Activated CD8-positive, alpha-beta memory T cell treated with anti-CD3 and anti-CD28 coated beads, Interleukin-2, amount 50 U/mL, for 24 hours (primary cell): ENCODE measurements at regions not wholly inside any gene's neighbourhood (a gene's known extent, or its start where the extent isn't known, plus 50 kb on each side); places are given as distances from the start of the nearest gene placed in this dataset.

Source experiments
- DNase-seq: peaks from one replicate; pipeline ENCODE4 v3.0.0-alpha.2; 2020; ENCODE audit errors: extremely low read depth

DNA sequence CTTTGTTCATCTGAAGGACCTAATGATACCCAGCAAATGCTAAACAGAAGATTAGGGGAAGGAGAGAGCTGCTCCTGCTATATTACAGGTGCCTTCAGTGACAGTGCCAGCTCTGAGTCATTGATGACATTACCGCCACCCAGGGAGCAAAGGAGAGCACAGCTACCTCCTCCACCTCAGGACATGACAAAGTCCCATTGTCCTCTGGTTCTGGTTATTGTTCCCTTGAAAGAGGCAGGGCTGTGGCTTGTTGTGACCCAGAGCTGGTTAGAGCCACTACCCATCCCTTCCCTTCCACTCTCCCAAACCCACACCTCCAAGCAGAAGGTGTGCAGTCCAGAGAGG is 363.5 kb upstream of the DUSP10 start:
- no peak for DNase-seq

DNA sequence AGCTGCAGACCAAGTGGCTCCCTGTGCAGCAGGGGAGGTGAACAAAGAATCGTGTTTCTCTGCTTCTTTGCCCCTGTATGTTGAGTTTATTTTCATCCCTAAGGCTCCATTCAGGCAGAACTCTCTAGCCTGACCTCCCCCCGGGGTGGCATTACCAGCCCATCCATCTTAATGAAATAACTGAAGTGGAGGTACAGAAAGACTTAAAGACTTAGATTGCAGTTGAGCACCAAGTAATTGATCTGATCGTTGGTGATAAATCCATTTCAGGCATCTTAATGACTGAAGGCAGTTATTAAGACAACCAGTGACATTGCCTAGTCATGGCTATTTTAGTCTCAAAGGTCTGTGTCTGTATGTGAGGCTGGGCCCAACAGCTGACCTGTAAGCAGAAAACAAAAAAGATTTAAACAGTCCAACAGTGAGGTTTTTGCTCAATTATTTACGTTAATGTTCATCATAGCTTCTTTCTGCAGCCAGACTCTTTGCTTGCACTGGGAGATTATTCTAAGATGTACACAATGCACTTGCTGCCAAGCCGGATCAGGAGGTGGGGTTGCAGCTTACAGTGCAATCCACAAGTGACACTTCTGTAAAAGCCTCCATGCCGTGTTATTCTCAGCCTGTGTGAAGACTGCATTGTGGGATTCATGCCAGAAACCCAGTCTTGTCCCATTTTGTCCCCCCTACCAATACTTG is 363.0 kb upstream of the DUSP10 start:
- no peak for DNase-seq

DNA sequence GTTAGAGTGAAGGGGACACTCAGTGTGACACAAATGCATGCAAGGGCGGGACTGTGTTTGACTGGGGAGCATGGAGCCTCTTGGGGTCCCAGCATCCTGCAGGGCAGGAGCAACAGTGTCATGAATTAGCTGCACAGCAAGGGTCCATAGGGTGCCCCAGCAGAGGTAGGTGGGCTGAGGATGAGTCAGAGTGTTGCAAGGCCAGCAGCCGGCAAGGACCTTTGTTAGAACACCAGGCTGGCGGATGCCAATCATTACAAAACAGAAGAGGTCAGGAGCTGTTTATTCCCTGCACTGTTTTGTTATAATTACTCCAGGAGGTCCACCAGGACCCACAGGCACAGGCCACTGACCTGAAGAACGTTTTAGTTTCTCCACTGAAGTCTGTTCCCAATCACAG is 362.2 kb upstream of the DUSP10 start:
- no peak for DNase-seq

DNA sequence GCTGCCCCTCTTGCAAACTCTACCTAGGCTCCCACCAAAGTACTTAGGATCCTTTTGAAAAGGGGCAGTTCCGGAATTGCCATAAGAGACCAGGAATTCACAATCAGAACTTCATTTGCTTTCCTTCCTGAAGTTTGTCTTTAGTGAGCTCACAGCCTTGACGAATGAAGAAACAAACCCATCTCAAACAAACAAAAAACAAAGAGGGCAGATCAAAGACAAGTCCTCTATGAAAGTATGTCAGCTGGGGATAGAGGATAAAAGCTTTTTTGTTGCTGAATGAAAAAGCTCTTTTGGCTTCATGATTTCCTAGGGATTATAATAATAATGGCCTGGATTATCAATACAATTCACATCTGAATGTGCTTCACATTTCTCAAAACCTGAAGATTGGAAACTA is 357.9 kb upstream of the DUSP10 start:
- no peak for DNase-seq

DNA sequence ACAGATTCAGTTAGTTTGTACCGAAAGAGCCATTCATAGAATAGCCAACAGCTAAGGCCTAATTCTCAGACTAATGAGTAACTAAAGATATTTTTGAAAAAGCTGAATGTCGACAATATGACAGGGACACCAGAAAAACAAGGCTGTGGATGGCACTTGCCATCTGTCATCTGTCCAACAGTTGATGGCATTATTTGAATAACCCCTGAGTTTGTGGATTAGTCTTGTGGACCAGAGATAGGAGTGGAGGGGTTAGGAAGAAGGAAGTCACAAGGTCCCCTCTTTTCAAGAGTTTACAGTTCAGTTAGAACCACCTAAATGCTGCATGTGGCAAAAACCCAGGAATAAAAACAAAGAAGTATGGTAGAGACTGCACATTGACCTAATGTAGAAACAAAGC is 356.5 kb upstream of the DUSP10 start:
- no peak for DNase-seq

DNA sequence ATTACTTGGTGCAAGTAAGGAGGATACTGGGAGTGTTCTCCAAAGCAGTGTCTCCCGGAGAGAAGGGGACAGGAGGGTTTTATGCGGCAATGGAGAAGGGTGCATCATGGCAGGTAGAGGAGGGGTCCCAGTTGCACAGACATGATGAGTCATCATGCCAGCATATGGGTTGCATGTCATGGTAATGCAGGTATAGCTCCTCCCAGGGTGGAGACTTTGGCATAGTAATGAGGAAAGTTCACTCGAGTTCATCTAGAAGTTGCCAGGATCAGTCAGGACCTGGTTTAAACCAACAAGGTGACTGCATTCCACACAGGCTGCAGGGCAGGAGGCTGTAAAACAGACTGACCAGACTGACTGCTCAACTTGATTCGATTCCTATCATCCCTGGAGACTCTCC is 355.7 kb upstream of the DUSP10 start:
- no peak for DNase-seq

DNA sequence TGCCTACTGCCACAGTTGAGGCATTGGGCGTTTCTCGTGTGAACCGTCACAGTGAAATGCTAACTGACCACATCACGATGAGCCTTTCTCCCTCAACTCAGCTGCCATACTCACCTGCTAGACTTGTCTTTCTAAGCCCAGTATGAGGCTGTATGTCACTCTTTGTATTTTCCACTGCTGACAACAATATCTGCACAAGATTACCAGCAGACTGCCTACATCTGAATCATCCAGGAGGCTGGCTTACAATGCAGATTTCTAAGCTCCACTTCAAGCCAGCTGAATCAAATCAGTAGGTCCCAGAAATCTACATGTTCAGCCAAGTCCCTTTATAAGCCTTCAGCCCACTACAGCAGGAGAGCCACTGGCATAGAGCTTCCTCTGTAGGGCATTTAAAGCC is 355.0 kb upstream of the DUSP10 start:
- no peak for DNase-seq

DNA sequence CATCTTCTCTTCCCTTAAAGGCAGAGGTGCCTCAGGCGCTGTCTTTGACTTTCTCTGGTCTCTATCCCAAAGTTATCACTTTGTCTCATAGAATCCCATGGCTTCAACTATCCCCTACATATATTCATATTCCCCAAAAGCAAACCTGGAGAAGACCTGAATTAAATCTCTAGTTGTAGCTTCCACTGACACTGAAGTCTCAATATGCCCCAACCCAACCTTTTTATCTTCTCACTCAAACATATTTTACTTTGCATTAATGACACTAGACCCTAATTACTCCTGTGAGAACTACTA is 354.5 kb upstream of the DUSP10 start:
- DNase-seq, result no peak

DNA sequence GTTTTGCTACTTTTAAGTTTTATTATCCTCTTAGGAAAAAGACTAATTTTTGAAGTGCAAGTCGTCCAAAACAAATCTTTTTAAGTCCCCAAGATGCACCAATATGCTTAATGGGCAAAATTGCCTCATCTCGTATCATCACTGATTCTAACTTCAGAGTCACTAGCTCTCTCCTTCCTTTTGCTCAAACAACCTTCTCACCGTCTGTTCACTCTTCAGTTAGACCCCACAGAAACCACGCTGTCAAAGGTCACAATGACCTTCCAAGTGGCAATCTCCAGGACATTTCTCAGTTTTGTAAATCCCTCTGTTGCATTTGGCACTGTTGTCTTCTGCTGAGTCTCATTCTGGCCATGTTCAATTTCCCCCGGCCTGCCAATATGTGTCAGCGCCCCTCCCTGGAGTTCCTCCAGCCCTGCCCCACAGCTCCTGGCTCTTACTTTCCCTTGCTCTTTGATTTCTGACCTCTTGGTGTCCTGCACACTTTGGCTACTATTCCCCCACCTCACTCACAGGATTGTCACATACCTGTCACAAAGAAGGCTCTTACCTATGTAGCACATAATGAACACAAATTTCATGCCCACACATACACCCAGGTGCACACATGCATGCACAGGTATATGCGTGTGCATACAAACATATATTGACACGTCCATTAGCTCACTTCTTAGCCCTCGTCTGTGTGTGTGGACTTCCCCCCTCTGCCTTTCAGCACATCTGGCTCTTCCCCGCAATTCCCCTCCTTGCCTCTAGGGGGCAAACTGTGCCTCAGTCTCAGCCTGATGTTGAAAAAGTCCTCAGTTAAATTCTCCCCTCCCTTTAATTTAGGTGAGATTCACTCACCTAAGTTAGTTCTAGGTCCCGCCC is 354.0 kb upstream of the DUSP10 start:
- DNase-seq, result peak; percentile 15

DNA sequence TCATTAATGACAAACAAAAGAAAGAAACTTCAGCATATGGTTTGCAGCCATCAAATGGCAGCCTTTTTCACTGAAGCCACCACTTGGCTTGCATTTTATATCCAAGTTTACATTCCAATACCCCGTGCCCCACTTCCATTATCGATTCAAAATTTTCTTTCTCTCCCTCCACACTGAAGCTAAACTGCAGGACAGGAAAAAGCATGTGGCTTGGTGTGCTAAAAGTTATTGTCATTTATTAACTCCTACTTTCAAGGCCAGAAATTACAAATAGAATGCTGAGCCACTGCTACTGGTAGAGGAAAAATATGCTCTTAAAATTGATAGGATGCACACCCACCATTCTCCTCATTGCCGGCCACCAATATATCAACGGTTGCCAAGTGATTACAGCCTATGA is 351.6 kb upstream of the DUSP10 start:
- DNase-seq, result no peak

DNA sequence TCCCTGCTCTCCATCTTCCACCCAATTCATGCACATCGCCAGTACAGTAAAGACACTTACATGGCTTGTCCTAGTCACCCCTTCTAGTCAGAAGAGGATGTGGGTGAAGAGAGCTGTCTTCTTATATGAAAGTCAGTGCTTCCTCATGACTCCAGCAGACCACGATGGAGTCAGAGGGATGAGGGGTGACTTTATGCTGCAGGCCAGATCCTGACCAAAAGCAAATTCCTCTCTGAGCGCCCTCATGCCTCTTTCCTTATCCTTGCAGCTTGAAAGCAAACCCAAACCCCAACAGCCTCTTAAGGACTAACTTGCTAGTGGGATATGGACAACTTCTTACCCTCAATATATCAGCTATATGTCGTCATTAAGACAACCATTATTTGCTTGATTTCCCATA is 348.2 kb upstream of the DUSP10 start:
- DNase-seq, result no peak

DNA sequence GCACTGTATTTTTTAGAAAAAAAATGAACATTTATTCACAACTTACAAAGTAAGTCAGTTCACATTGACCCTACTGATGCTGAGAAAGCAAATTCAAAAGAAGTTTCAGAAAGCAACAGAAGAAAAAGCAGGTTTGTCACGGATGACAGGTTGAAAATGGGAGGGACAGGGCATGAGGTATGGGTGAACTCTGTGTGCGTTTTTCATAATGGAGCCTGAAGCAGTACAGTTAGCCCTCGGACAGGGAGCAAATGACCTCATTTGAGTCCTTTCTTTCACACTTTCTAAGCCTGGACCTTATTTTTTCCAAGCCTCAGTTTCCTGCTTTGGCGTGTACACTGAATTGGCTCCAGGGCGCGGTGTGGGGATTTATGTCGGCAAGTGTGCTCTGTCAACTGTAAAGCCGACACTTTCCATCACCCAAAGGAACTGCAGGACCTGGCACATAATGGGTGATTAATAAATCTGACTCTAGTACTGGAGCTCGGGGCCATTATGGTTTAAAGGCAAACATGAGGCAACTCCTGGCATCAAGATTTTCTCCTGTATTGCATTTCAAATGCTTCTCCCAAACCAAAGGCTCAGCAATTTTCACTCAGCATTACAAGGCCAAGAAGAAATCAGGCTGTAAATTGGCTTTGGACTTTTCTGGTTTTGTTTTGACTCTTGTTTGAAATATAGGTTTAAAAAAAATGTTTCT is 345.5 kb upstream of the DUSP10 start:
- DNase-seq, result no peak

DNA sequence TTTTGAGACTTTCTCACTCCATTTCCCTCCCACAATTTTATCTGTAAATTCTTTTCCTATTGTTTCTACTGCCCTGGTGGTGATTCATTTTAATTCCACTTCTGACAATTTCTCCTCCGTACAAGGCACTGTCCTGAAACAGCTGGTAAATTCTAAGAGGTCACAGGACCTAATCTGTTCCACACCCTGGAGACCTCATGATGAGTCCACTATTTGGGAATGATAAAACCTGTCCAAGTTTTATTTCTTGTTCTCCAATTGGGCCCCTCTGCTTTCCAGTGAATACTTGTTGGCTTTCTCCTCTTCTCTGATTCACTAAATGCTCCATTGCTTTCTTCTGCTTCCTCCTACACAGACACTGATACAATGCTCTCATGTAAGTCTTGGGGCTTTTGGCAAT is 343.1 kb upstream of the DUSP10 start:
- DNase-seq, result no peak

DNA sequence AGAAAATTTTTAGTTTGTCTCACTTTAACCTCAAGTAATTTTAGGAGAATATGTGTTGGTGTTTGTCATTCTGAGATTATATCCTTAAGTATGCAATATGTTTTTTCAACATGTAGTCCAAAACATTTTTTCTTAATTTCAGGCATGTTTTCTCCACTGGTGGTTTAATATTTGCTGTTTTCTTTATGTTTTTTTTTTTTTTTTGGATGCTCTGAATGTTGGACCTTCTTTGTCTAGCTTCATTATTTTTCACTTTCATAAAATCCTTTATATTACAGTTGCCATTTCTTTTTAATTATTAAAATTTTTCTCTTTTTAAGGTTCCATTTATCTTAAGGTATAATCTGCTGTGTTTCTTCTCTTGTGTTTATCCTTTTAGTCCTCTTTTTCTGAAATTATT is 342.2 kb upstream of the DUSP10 start:
- DNase-seq, result no peak

DNA sequence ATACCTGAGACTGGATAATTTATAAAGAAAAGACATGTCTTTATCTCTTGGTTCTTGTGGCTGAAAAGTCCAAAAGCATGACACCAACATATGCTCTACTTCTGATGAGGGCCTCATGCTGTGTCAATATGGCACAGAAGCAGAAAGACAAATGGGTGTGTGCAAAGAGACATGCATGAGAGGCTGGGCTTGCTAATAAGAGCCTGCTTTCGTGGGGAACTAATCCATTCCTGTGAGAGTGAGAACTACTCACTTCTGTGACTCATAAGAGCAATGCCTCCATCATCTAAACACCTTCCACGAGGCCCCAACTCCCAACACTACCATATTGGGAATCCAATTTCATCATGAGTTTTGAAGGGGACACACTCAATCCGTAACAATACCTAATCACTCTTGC is 340.0 kb upstream of the DUSP10 start:
- DNase-seq, result no peak

DNA sequence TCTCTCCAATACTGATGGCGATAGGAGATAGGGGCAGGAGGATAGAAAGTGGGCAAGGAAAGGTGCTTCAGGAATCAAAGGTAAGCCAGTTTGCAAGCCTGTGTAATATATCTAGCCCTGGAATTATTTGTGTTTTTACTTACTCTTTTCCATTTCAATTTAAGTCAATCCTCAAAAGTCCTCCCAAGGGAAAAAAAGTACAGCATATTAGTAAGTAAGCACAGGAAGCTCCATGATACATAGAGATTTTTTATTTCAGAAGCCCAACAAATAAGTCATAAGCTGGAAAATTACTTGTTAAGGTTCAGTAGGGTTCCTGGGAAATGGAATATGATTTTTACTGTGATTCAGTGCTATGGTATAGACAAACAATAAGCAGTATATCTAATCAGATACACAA is 337.7 kb upstream of the DUSP10 start:
- DNase-seq, result no peak

DNA sequence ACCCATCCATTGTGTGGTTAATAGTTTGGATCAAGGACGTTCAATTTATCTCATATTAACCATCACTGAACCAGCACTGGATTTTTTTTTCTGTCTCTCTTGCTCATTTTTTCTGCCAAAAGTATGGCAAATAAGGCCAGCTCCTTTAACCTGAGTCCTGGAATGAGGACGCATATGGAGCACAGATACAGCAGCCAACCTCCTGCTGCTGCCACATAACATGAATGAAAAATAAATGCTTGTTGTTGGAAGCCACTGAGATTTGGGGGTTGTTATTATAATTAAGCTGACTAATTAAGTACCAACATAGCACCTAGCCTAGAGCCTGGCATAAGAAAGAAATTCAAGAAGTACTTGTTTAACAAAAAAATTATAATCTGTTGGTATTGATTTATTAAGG is 335.3 kb upstream of the DUSP10 start:
- DNase-seq, result no peak

DNA sequence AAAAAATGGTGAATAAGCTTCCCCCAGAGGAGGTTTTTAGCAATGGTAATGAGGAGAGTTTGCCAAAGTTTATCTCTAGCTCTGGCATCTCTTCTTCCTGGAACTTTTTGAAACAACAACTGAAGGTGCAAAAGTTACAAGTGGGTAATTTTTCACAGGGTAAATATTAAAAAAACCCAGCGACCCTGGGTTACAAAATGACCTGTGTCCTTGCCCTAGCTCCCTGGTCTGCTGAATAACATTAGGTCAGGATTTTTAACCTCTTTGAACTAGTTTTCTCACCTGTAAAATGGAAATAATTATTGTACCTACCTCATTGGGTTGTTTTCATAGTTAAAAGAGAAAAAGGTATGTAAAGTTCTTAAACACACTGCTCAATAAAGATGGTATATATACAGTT is 332.4 kb upstream of the DUSP10 start:
- DNase-seq, result no peak

DNA sequence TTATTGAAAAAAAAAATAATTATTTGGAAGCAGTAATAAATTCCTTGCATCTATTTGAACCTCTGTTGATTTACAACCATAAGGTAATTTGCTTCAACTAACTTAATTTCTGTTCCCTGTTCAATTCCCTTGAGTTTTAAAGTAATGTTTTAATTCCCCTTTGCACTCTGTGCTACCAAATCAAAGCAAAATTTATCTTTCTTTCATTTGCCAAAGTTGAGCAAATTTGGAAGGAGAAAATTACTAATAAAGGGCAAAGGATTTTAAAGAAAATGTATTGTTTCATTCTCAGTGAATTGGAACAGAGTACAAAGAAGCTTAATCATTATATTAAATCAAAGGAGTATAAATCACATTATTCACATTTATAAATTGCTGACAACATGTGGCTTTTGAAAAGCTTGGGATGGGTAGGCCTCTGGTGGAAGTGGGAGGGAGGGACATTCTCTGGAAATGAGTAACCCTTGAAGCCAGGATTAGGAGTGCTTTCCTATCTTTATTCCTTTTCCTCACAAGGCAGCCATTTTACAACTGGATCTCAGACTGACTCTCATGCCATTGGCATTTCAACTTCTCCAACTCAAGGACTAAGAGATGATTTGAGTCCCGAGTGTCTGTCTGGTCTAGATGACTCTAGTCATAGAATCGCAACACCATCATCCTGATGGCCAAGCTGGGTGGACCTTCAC is 331.6 kb upstream of the DUSP10 start:
- no peak for DNase-seq

DNA sequence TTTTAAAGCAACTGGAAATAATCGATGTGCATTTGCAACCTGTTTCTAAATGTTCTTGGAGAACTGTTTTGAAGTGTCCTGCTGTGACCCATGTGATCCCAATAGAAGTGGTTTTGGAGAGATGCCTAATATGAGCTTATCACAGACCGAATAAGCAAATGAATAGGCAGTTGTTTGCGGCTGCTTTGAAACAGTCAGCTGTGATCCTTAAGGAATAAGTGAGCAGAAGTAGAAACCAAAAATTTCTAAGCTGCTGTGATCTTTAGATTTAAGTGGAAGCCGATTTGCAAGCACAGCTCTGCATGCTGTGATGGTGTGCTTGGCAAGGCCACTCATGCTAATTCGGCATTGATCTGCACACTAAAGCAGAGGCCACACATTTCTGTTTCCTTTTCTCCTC is 329.5 kb upstream of the DUSP10 start:
- no peak for DNase-seq

DNA sequence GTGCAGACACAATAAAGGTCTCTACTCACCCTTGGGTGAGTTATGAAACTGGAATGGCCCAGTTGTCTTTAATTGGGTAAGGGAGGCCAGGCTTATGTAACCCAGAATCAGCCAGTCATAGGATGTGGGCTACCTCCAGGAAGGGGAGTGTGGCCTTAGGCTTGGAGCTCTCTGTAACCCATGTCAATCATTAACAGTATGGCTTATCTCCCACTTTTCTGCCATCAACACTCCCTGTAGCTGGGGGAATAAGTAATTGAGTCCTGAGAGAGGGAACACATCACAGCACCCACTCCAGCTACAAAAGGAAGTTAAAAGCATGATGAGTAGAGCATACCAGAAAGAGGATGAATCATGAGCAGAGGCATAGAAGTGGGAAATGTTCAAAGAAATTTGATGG is 327.0 kb upstream of the DUSP10 start:
- no peak for DNase-seq

DNA sequence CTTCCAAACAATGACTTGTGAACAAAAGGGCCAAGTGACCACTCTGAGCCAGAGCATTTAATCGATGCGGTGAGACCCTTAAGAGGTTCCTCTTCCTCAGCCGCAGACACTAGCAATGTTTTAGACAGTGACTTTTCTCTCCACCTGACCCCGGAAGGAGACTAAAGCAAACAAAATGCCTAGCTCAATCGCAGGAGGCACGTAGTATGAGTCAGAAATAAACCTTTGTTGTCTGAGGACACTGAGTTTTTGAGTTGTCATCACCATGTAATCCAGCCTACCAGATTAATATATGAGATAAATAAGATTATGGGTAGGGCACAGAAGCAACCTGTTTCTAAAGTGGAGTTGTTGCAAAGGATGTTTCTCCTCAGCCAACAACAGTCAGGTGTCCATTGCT is 326.2 kb upstream of the DUSP10 start:
- no peak for DNase-seq

DNA sequence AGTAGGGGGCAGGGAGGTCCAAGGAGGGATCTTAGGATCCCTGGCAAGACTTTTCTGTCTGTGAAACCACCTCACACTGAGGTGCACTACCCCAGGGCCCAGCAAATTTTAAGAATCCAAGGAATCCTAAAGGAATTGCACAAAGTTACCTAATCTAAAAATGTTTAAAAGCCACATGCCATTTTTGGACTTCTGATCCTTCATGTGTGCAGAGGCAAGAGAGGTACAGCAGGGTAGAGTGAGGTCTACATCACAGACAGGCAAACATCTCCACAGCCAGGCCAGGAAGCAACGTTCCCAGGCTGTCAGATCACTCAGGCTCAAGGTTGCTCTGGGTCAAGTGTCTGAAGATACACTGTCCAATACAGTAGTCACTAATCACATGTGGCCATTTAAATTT is 324.6 kb upstream of the DUSP10 start:
- no peak for DNase-seq
